ENCODE measurements at regions not wholly inside any gene's neighbourhood (a gene's known extent, or its start where the extent isn't known, plus 50 kb on each side); places are given as distances from the start of the nearest gene placed in this dataset.

- Histone ChIP-seq H3K27me3 (ENCODE audit: insufficient read depth, low read depth) (no peaks in the 10 kb centered on the region), H3F3A (ENCODE audit: insufficient read depth, low read depth) (no peaks in the 10 kb centered on the region), H2AFZ (no peak overlapping the region; the same call in 1 of the 2 replicates), H3K79me2 (ENCODE audit: low read depth) (no peaks in the 10 kb centered on the region), H3K4me2 (no peak overlapping the region), H3K4me1 (replicated peaks; ENCODE audit: insufficient read depth) (no peaks in the 10 kb centered on the region), H3K36me3 (ENCODE audit: low read depth) (no peaks in the 10 kb centered on the region), H3K9me3 (ENCODE audit: insufficient read depth, low read depth) (no peaks in the 10 kb centered on the region), H3K4me3 (no peak overlapping the region), H4K20me1 (ENCODE audit: insufficient read depth) (no peaks in the 10 kb centered on the region), H3K9me2 (ENCODE audit: insufficient read depth) (no peaks in the 10 kb centered on the region), H3K27ac (no peak overlapping the region)
- no peak for DNase-seq
- POLR2A ChIA-PET (ENCODE audit: unreplicated experiment), result no interaction called here
- no TSS peak for BruUV-seq (replicated peaks)
- intact Hi-C loops (cut with micrococcal nuclease; ENCODE audit: unreplicated experiment), result no loop called here
- CTCF ChIA-PET, result no interaction called here
- TF ChIP-seq CTCF (conservative IDR thresholded peaks at IDR 0.05) (no peak), EZH2 (IDR thresholded peaks at IDR 0.05; ENCODE audit: low read depth) (no peak)
These were observed 737.2 kb upstream of the CHRM3 start for GRCh38 chr1:238649200-238649599.

GRCh38 chr1:238648751-238649150 is 737.6 kb upstream of the CHRM3 start:
- Histone ChIP-seq H3K9me3 (ENCODE audit: insufficient read depth, low read depth) (no peaks in the 10 kb centered on the region), H3K4me2 (no peak overlapping the region), H3K9me2 (ENCODE audit: insufficient read depth) (no peaks in the 10 kb centered on the region), H2AFZ (no peak overlapping the region; the same call in 1 of the 2 replicates), H3K4me3 (no peak overlapping the region), H3K27me3 (ENCODE audit: insufficient read depth, low read depth) (no peaks in the 10 kb centered on the region), H4K20me1 (ENCODE audit: insufficient read depth) (no peaks in the 10 kb centered on the region), H3F3A (ENCODE audit: insufficient read depth, low read depth) (no peaks in the 10 kb centered on the region), H3K27ac (no peak overlapping the region), H3K36me3 (ENCODE audit: low read depth) (no peaks in the 10 kb centered on the region), H3K4me1 (replicated peaks; ENCODE audit: insufficient read depth) (no peaks in the 10 kb centered on the region), H3K79me2 (ENCODE audit: low read depth) (no peaks in the 10 kb centered on the region)
- intact Hi-C loops (cut with micrococcal nuclease; ENCODE audit: unreplicated experiment), result no loop called here
- ChIA-PET POLR2A (ENCODE audit: unreplicated experiment) (no interaction called here), CTCF (no interaction called here)
- TF ChIP-seq CTCF (conservative IDR thresholded peaks at IDR 0.05), result no peak
- no peak for TF ChIP-seq EZH2 (IDR thresholded peaks at IDR 0.05; ENCODE audit: low read depth)
- no peak for DNase-seq
- BruUV-seq (replicated peaks), result no TSS peak

GRCh38 chr1:238648296-238648695 is 738.1 kb upstream of the CHRM3 start:
- no peaks in the 10 kb centered on the region for H4K20me1 ChIP-seq (ENCODE audit: insufficient read depth)
- H3K9me3 ChIP-seq (ENCODE audit: insufficient read depth, low read depth), result no peaks in the 10 kb centered on the region
- no peak overlapping the region for H3K4me2 ChIP-seq
- no peak for DNase-seq
- no peaks in the 10 kb centered on the region for H3K4me1 ChIP-seq (replicated peaks; ENCODE audit: insufficient read depth)
- no peak overlapping the region for H3K27ac ChIP-seq
- BruUV-seq (replicated peaks), result TSS peak; percentile 93
- intact Hi-C loops (cut with micrococcal nuclease; ENCODE audit: unreplicated experiment), result no loop called here
- no peaks in the 10 kb centered on the region for H3K27me3 ChIP-seq (ENCODE audit: insufficient read depth, low read depth)
- H3K79me2 ChIP-seq (ENCODE audit: low read depth), result no peaks in the 10 kb centered on the region
- no peak overlapping the region; the same call in 1 of the 2 replicates for H2AFZ ChIP-seq
- no peaks in the 10 kb centered on the region for H3F3A ChIP-seq (ENCODE audit: insufficient read depth, low read depth)
- H3K4me3 ChIP-seq, result no peak overlapping the region
- POLR2A ChIA-PET (ENCODE audit: unreplicated experiment), result no interaction called here
- TF ChIP-seq EZH2 (IDR thresholded peaks at IDR 0.05; ENCODE audit: low read depth) (no peak), CTCF (conservative IDR thresholded peaks at IDR 0.05) (no peak)
- CTCF ChIA-PET, result no interaction called here
- no peaks in the 10 kb centered on the region for H3K9me2 ChIP-seq (ENCODE audit: insufficient read depth)
- no peaks in the 10 kb centered on the region for H3K36me3 ChIP-seq (ENCODE audit: low read depth)
